ENCODE measurements at regions not wholly inside any gene's neighbourhood (a gene's known extent, or its start where the extent isn't known, plus 50 kb on each side); places are given as distances from the start of the nearest gene placed in this dataset.

GRCh38 chr10:26378861-26379294, 59.3 kb upstream of the APBB1IP start:
- Mint-ChIP-seq H3K27me3 (ENCODE audit: low read depth) (peaks cover 30% of the 10 kb centered on the region), H3K4me3 (no peak overlapping the region), H3K4me1 (no peaks in the 10 kb centered on the region), H3K9me3 (peaks cover 6% of the 10 kb centered on the region), H3K36me3 (ENCODE audit: low read depth) (no peaks in the 10 kb centered on the region), H3K27ac (ENCODE audit: unreplicated experiment) (no peak overlapping the region)
- DNase-seq (ENCODE audit: low read depth, low spot score), result no peak
- TF ChIP-seq, protein P1, sequence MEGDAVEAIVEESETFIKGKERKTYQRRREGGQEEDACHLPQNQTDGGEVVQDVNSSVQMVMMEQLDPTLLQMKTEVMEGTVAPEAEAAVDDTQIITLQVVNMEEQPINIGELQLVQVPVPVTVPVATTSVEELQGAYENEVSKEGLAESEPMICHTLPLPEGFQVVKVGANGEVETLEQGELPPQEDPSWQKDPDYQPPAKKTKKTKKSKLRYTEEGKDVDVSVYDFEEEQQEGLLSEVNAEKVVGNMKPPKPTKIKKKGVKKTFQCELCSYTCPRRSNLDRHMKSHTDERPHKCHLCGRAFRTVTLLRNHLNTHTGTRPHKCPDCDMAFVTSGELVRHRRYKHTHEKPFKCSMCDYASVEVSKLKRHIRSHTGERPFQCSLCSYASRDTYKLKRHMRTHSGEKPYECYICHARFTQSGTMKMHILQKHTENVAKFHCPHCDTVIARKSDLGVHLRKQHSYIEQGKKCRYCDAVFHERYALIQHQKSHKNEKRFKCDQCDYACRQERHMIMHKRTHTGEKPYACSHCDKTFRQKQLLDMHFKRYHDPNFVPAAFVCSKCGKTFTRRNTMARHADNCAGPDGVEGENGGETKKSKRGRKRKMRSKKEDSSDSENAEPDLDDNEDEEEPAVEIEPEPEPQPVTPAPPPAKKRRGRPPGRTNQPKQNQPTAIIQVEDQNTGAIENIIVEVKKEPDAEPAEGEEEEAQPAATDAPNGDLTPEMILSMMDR (conservative IDR thresholded peaks at IDR 0.05), result no peak

DNA sequence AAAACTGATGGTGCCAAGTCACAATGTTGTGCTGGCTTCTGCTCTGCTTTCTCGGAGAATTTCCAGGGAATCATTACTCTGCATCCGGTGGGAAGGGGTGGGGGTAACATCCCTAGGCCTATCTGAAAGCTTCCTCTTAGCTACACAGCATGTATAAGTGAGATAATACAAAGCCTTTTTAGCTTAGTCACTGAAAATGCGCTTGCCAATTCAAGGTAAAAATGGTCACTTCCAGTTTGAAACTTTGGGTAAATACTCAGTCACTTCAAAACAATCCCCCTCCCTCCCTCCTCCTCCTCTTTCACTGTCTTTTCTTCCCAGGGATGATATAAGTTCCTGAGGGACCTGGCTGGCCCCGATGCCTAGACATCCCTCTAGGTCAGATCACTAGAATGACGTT, 57.3 kb upstream of the APBB1IP start:
- H3K4me3 Mint-ChIP-seq, result no peak overlapping the region
- peaks cover 6% of the 10 kb centered on the region for H3K9me3 Mint-ChIP-seq
- TF ChIP-seq, protein P1 (conservative IDR thresholded peaks at IDR 0.05), result no peak
- no peak overlapping the region for H3K27ac Mint-ChIP-seq (ENCODE audit: unreplicated experiment)
- no peaks in the 10 kb centered on the region for H3K36me3 Mint-ChIP-seq (ENCODE audit: low read depth)
- H3K27me3 Mint-ChIP-seq (ENCODE audit: low read depth), result peaks cover 20% of the 10 kb centered on the region
- DNase-seq (ENCODE audit: low read depth, low spot score), result no peak
- H3K4me1 Mint-ChIP-seq, result no peaks in the 10 kb centered on the region

GRCh38 chr10:26381986-26382385, 56.2 kb upstream of the APBB1IP start:
- Mint-ChIP-seq H3K27ac (ENCODE audit: unreplicated experiment) (no peak overlapping the region), H3K27me3 (ENCODE audit: low read depth) (peaks cover 13% of the 10 kb centered on the region), H3K4me1 (no peaks in the 10 kb centered on the region), H3K4me3 (no peak overlapping the region), H3K36me3 (ENCODE audit: low read depth) (no peaks in the 10 kb centered on the region), H3K9me3 (peaks cover under 1% of the 10 kb centered on the region)
- DNase-seq (ENCODE audit: low read depth, low spot score), result no peak
- TF ChIP-seq, protein P1 (conservative IDR thresholded peaks at IDR 0.05), result no peak

DNA sequence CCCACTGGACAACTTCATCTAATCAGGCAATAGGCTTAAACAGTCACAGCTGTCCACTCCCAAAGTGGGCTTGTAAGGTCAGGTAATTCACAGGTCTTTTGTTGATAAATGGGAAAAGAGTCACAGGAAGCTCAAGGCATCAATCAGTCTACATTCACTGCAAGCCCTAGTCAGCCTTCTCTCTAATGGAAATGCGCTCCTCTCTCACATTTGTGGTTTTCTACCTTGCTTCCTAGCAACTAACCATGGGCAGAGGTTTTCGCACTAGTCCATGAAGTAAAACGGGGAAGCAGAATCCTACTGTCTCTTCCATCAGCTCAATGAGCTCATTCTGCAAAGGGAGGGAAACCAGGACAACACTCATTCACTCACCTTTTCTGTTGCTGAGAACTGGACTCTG, 53.5 kb upstream of the APBB1IP start:
- Mint-ChIP-seq H3K27me3 (ENCODE audit: low read depth) (peaks cover 5% of the 10 kb centered on the region), H3K9me3 (peaks cover 3% of the 10 kb centered on the region), H3K4me1 (no peaks in the 10 kb centered on the region), H3K4me3 (no peak overlapping the region), H3K27ac (ENCODE audit: unreplicated experiment) (no peak overlapping the region), H3K36me3 (ENCODE audit: low read depth) (no peaks in the 10 kb centered on the region)
- TF ChIP-seq, protein P1 (conservative IDR thresholded peaks at IDR 0.05), result no peak
- no peak for DNase-seq (ENCODE audit: low read depth, low spot score)

GRCh38 chr10:26385443-26385842, 52.7 kb upstream of the APBB1IP start:
- TF ChIP-seq, protein P1 (conservative IDR thresholded peaks at IDR 0.05), result no peak
- Mint-ChIP-seq H3K36me3 (ENCODE audit: low read depth) (no peaks in the 10 kb centered on the region), H3K27ac (ENCODE audit: unreplicated experiment) (no peak overlapping the region), H3K9me3 (peaks cover 4% of the 10 kb centered on the region), H3K27me3 (ENCODE audit: low read depth) (peaks cover 8% of the 10 kb centered on the region), H3K4me3 (no peak overlapping the region), H3K4me1 (no peaks in the 10 kb centered on the region)
- DNase-seq (ENCODE audit: low read depth, low spot score), result no peak

GRCh38 chr10:26386781-26387180, 51.4 kb upstream of the APBB1IP start:
- Mint-ChIP-seq H3K4me1 (no peaks in the 10 kb centered on the region), H3K36me3 (ENCODE audit: low read depth) (no peaks in the 10 kb centered on the region), H3K27ac (ENCODE audit: unreplicated experiment) (no peak overlapping the region), H3K27me3 (ENCODE audit: low read depth) (peaks cover 15% of the 10 kb centered on the region), H3K4me3 (no peak overlapping the region), H3K9me3 (peaks cover 4% of the 10 kb centered on the region)
- TF ChIP-seq, protein P1 (conservative IDR thresholded peaks at IDR 0.05), result no peak
- no peak for DNase-seq (ENCODE audit: low read depth, low spot score)
